Erythroblast (primary cell): ENCODE measurements at regions not wholly inside any gene's neighbourhood (a gene's known extent, or its start where the extent isn't known, plus 50 kb on each side); places are given as distances from the start of the nearest gene placed in this dataset.

Source experiments
- GATA1 ChIP-seq: IDR thresholded peaks from 2 replicates; pipeline ENCODE4 v1.6.1; 2011; ENCODE audit warnings: low read depth, mild to moderate bottlenecking, control low read depth, low read length, moderate library complexity
- POLR2A ChIP-seq: IDR thresholded peaks from 2 replicates; pipeline ENCODE4 v1.6.1; 2011; ENCODE audit warnings: mild to moderate bottlenecking, low read length

DNA sequence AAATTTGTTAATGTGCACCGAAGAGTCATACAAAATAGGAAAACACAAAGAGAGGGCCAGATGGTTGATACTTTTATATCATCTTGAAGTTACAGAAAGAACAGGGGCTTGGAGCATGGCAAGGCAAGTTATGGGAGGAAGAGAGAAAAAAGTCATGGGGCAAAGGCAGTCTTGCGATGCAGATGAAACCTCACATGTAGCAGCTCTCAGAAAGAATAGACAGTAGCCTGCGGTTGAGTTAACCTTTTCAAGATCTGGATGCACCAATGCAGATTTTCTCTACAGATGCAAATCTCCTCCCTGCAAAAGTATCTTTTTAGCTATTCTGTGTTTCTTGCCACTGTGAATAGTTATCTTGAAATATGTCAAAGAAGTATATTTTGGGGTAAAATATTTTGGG lies 243.9 kb downstream of the TMEM167A start:
- TF ChIP-seq POLR2A (no peak), GATA1 (no peak)
